ENCODE measurements at regions not wholly inside any gene's neighbourhood (a gene's known extent, or its start where the extent isn't known, plus 50 kb on each side); places are given as distances from the start of the nearest gene placed in this dataset.
A peak's percentile ranks its signal among the peaks of the same experiment; 100 is the strongest.

GRCh38 chr2:550860-551567, 126.2 kb downstream of the TMEM18 start:
- TF ChIP-seq, protein P1, sequence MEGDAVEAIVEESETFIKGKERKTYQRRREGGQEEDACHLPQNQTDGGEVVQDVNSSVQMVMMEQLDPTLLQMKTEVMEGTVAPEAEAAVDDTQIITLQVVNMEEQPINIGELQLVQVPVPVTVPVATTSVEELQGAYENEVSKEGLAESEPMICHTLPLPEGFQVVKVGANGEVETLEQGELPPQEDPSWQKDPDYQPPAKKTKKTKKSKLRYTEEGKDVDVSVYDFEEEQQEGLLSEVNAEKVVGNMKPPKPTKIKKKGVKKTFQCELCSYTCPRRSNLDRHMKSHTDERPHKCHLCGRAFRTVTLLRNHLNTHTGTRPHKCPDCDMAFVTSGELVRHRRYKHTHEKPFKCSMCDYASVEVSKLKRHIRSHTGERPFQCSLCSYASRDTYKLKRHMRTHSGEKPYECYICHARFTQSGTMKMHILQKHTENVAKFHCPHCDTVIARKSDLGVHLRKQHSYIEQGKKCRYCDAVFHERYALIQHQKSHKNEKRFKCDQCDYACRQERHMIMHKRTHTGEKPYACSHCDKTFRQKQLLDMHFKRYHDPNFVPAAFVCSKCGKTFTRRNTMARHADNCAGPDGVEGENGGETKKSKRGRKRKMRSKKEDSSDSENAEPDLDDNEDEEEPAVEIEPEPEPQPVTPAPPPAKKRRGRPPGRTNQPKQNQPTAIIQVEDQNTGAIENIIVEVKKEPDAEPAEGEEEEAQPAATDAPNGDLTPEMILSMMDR (IDR thresholded peaks at IDR 0.05; ENCODE audit: low read depth, low read length): no peak
- DNase-seq (ENCODE audit: extremely low read depth, low read depth): no peak

- no peak for DNase-seq (ENCODE audit: extremely low read depth, low read depth)
- TF ChIP-seq, protein P1 (IDR thresholded peaks at IDR 0.05; ENCODE audit: low read depth, low read length): no peak
Observed at GRCh38 chr2:545711-546650, 131.2 kb downstream of the TMEM18 start.

DNA sequence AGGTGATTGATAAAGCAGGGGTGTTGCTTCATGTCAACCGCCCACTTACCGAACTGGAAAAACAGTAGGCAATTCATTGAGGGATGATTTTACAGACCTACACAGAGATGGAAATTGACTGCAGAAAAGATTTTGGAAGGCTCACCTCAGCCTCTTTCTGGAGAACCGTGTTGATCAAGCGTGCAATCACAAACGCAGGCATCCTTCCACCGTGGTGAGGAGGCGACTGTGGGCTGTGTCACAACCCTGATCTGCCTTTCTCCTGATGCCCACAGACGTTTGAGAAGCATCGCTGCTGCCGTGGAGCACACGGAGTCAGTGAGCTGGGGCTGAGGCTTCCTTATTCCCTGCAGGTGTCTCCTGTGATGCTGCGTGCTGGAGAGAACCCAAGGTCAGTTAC, 132.0 kb downstream of the TMEM18 start:
- DNase-seq (ENCODE audit: extremely low read depth, low read depth): no peak
- TF ChIP-seq, protein P1 (IDR thresholded peaks at IDR 0.05; ENCODE audit: low read depth, low read length): no peak

- TF ChIP-seq, protein P1 (IDR thresholded peaks at IDR 0.05; ENCODE audit: low read depth, low read length): no peak
Observed at GRCh38 chr2:538646-539045, 138.6 kb downstream of the TMEM18 start.

GRCh38 chr2:535222-535621, 142.0 kb downstream of the TMEM18 start:
- TF ChIP-seq, protein P1 (IDR thresholded peaks at IDR 0.05; ENCODE audit: low read depth, low read length): peak; percentile 31
- no peak for DNase-seq (ENCODE audit: extremely low read depth, low read depth)

More at GRCh38 chr2:538646-539045, 138.6 kb downstream of the TMEM18 start:
- DNase-seq (ENCODE audit: extremely low read depth, low read depth): no peak

DNA sequence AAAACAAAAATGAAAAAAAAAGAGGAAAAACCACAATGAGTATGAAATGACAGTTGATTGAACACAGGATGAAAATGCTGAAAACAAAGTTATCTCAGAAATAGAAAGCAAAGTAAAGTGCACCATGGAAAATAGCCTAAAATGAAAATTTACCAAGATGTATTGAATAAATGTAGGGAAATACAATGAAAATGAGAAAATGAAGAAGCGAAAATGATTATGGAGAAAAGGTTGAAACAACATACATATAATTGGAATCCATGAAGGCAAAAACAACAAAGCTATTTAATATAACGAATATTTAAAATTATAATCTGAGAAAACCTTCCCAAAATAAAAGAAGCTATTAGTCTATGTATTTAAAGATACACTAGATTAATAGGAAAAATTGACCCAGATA, 147.4 kb downstream of the TMEM18 start:
- TF ChIP-seq, protein P1 (IDR thresholded peaks at IDR 0.05; ENCODE audit: low read depth, low read length): no peak
- DNase-seq (ENCODE audit: extremely low read depth, low read depth): no peak

DNA sequence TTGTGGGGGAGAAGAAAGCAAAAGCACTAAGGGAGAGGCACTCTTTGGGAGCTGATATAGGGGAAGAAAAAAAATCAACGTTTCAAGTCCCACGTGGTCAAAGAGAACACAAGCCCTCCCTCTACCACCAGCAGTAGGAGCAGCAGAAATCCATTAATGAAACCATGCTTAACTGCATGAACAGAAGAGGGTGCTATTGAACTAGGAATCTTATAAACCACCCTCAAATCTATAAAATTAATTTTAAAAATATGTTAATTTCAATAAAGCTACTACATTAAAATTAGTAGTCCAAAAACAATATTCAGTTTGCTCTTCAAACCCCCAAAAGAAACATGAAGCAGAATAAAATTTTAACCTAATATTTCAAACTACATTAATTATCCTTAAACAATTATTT, 147.8 kb downstream of the TMEM18 start:
- DNase-seq (ENCODE audit: extremely low read depth, low read depth): no peak
- TF ChIP-seq, protein P1 (IDR thresholded peaks at IDR 0.05; ENCODE audit: low read depth, low read length): peak; percentile 47
